Neuronal stem cell (in vitro differentiated cells): ENCODE measurements at regions not wholly inside any gene's neighbourhood (a gene's known extent, or its start where the extent isn't known, plus 50 kb on each side); places are given as distances from the start of the nearest gene placed in this dataset.

Experiments used
- DNase-seq: peaks from one replicate; pipeline ENCODE4 v3.0.0-alpha.2; 2013; ENCODE audit warnings: low spot score
- H2AFZ ChIP-seq: one replicate; pipeline ENCODE4 v1.6.1; 2013; ENCODE audit warnings: mild to moderate bottlenecking, low read length, inconsistent platforms
- H2AK5ac ChIP-seq: 2 replicates; pipeline ENCODE4 v1.6.1; 2013; ENCODE audit warnings: low read depth, mild to moderate bottlenecking, inconsistent platforms, low read length, moderate library complexity, mixed read lengths
- H2BK120ac ChIP-seq: 2 replicates; pipeline ENCODE4 v1.6.1; 2013; ENCODE audit warnings: low read depth, mild to moderate bottlenecking, inconsistent platforms, low read length, moderate library complexity, mixed read lengths
- H2BK12ac ChIP-seq: one replicate; pipeline ENCODE4 v1.6.1; 2013; ENCODE audit warnings: low read length, inconsistent platforms
- H2BK15ac ChIP-seq: 2 replicates; pipeline ENCODE4 v1.6.1; 2013; ENCODE audit warnings: mild to moderate bottlenecking, low read length, inconsistent platforms, mixed read lengths
- H2BK5ac ChIP-seq: one replicate; pipeline ENCODE4 v1.6.1; 2013; ENCODE audit warnings: inconsistent platforms, mild to moderate bottlenecking, low read length, moderate library complexity
- H3K14ac ChIP-seq: one replicate; pipeline ENCODE4 v1.6.1; 2013; ENCODE audit warnings: low read length, inconsistent platforms
- H3K18ac ChIP-seq: 2 replicates; pipeline ENCODE4 v1.6.1; 2013; ENCODE audit warnings: low read length, inconsistent platforms
- H3K23ac ChIP-seq: 2 replicates; pipeline ENCODE4 v1.6.1; 2013; ENCODE audit warnings: low read depth, mild to moderate bottlenecking, mixed read lengths, low read length, inconsistent platforms; ENCODE audit not compliant: poor library complexity
- H3K27ac ChIP-seq: replicated peaks from 3 replicates; pipeline ENCODE4 v1.5.1; 2013; ENCODE audit warnings: low read length, inconsistent platforms
- H3K27me3 ChIP-seq, 3 experiments: 2 replicates each; pipeline ENCODE4 v1.6.1; 2013; ENCODE audit warnings: low read length in 3 of 3, mild to moderate bottlenecking in 2 of 3, inconsistent platforms in 1 of 3, low read depth in 1 of 3, mixed read lengths in 1 of 3, moderate library complexity in 1 of 3; ENCODE audit not compliant: control insufficient read depth in 3 of 3, insufficient read depth in 3 of 3
- H3K36me3 ChIP-seq, 2 donors: replicated peaks in 1 of 2; 2 replicates each; pipeline ENCODE4 v1.6.1; 2013; ENCODE audit warnings: low read length in 2 of 2; ENCODE audit not compliant: control insufficient read depth in 2 of 2, insufficient read depth in 2 of 2
- H3K4ac ChIP-seq: 2 replicates; pipeline ENCODE4 v1.6.1; 2013; ENCODE audit warnings: inconsistent platforms, mild to moderate bottlenecking, low read length, moderate library complexity
- H3K4me1 ChIP-seq, 2 donors: 1 replicate in 1 of 2; 2 replicates in 1 of 2; pipeline ENCODE4 v1.6.1; 2013; ENCODE audit warnings: low read length in 2 of 2, low read depth in 1 of 2; ENCODE audit not compliant: control insufficient read depth in 2 of 2, insufficient read depth in 1 of 2
- H3K4me2 ChIP-seq: one replicate; pipeline ENCODE4 v1.6.1; 2013; ENCODE audit warnings: mild to moderate bottlenecking, low read length, inconsistent platforms; ENCODE audit not compliant: insufficient read depth, poor library complexity, severe bottlenecking
- H3K4me3 ChIP-seq, 2 donors: 2 replicates each; pipeline ENCODE4 v1.5.1; 2013; ENCODE audit warnings: low read length in 2 of 2, mild to moderate bottlenecking in 2 of 2, inconsistent platforms in 1 of 2, moderate library complexity in 1 of 2
- H3K79me1 ChIP-seq: one replicate; pipeline ENCODE4 v1.6.1; 2013; ENCODE audit warnings: low read depth, mild to moderate bottlenecking, inconsistent platforms, low read length, moderate library complexity
- H3K9ac ChIP-seq: one replicate; pipeline ENCODE4 v1.6.1; 2013; ENCODE audit warnings: mild to moderate bottlenecking, low read depth, low read length, inconsistent platforms; ENCODE audit not compliant: poor library complexity
- H3K9me3 ChIP-seq, 2 donors: replicated peaks in 1 of 2; 2 replicates each; pipeline versions ENCODE3 to v1.6.1; 2013; ENCODE audit warnings: low read length in 2 of 2, mild to moderate bottlenecking in 2 of 2, inconsistent platforms in 1 of 2, low read depth in 1 of 2, mixed read lengths in 1 of 2, moderate library complexity in 1 of 2; ENCODE audit not compliant: control insufficient read depth in 2 of 2, insufficient read depth in 1 of 2
- H4K8ac ChIP-seq: one replicate; pipeline ENCODE4 v1.6.1; 2013; ENCODE audit warnings: low read depth, mild to moderate bottlenecking, inconsistent platforms, low read length, moderate library complexity
- H4K91ac ChIP-seq: one replicate; pipeline ENCODE4 v1.6.1; 2013; ENCODE audit warnings: low read length, low read depth, mild to moderate bottlenecking, inconsistent platforms; ENCODE audit not compliant: poor library complexity
- WGBS, 2 donors: extraction: QIAGEN DNeasy Blood & Tissue Kit; methylation state at CpG; one replicate each; pipeline ENCODE4 v1.1.7; 2013; ENCODE audit warnings: missing lambda C conversion rate in 2 of 2, mixed read lengths in 1 of 2; ENCODE audit not compliant: insufficient read length in 2 of 2, insufficient replicate concordance in 1 of 2; ENCODE audit errors: extremely low coverage in 2 of 2; 5-methylcytosine and 5-hydroxymethylcytosine counted together

DNA sequence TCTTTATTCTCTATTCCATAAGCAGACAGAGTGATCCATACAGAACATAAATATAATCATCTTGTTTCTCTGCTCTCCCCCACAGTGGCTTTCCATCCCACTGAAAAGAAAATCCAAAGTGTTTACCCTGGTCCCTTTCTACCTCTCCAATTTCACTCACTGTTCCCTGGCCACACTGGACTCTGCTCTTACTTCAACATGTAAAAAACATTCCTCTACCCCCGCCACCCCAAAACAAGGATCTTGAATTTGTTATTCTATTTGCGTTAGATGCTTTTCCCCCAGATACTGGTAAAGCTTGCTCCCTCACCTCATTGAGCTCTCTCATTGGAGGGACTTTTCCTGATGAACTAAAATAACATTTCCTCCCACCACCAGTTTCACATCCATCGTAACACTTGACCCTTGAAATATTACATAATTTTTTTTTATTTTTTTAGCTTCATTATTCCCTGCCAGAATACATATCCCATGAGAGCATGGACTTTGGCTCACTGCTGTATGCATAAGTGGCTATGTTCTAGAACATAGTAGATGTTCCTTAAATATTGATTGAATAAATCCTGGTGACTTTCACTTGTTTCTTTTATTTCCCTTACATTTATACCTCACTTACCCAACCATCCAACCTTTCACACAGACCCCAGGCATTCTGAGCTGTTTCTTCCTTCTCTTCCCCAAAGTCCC lies 162.7 kb upstream of the MEIS2 start:
- Histone ChIP-seq H3K79me1 (no peaks in the 10 kb centered on the region), H3K36me3 (no peaks in the 10 kb centered on the region), H3K9me3 (no peaks in the 10 kb centered on the region), H2BK5ac (no peak overlapping the region), H2BK12ac (no peak overlapping the region), H2BK120ac (no peak overlapping the region), H3K4me1 (no peaks in the 10 kb centered on the region), H4K91ac (no peak overlapping the region), H2AK5ac (no peak overlapping the region), H2BK15ac (no peak overlapping the region), H3K14ac (no peak overlapping the region), H3K4me3 (no peak overlapping the region), H2AFZ (no peak overlapping the region), H3K18ac (no peak overlapping the region), H3K9ac (no peak overlapping the region), H3K27me3 (no peaks in the 10 kb centered on the region), H3K23ac (no peak overlapping the region), H3K27ac (no peak overlapping the region), H3K4ac (no peak overlapping the region), H3K4me2 (no peak overlapping the region), H4K8ac (no peak overlapping the region)
- no peak for DNase-seq
- no CpG with 5 or more reads among the region's 3 CpGs for WGBS, 2 donors

DNA sequence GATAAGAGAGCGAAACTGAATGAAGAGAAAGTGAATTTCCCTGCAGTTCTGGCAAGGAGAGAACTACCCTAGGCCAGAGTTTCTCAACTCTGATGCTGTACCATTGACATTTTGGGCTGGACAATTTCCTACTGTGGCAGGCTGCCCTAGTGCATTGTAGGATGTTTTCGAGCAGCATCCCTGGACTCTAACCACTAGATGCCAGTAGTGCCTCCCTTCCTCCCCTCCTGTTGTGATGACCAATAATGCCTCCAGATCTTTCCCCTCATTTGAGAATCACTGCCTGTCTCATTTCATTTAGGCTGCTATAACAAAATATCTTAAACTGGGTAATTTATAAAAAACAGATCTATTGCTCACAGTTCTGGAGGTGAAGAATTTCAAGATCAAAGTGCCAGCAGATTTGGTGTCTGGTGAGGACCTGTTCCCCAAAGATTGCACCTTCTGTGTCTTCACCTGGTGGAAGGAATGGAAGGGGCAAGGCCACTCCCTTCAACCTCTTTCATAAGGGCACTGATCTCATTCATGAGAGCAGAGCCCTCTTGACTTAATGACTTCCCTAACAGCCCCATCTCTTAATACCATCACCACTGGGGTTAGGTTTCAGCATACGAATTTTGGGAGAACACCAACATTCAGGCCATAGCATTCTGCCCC lies 188.9 kb upstream of the MEIS2 start:
- H3K4me1 ChIP-seq, result no peaks in the 10 kb centered on the region
- H4K91ac ChIP-seq, result no peak overlapping the region
- WGBS, 2 donors, result no CpG with 5 or more reads among the region's 3 CpGs
- no peak overlapping the region for H2BK12ac ChIP-seq
- no peak overlapping the region for H4K8ac ChIP-seq
- H2BK5ac ChIP-seq, result no peak overlapping the region
- H3K23ac ChIP-seq, result no peak overlapping the region
- H3K36me3 ChIP-seq, result no peaks in the 10 kb centered on the region
- H3K4ac ChIP-seq, result no peak overlapping the region
- no peak overlapping the region for H2AK5ac ChIP-seq
- H3K14ac ChIP-seq, result no peak overlapping the region
- H2BK15ac ChIP-seq, result no peak overlapping the region
- H3K27ac ChIP-seq, result no peak overlapping the region
- no peak overlapping the region for H3K9ac ChIP-seq
- no peak overlapping the region for H3K4me3 ChIP-seq
- no peak overlapping the region for H2BK120ac ChIP-seq
- no peak for DNase-seq
- no peak overlapping the region for H2AFZ ChIP-seq
- no peaks in the 10 kb centered on the region for H3K79me1 ChIP-seq
- H3K4me2 ChIP-seq, result no peak overlapping the region
- H3K18ac ChIP-seq, result no peak overlapping the region
- H3K27me3 ChIP-seq, result no peaks in the 10 kb centered on the region
- H3K9me3 ChIP-seq, result no peaks in the 10 kb centered on the region

DNA sequence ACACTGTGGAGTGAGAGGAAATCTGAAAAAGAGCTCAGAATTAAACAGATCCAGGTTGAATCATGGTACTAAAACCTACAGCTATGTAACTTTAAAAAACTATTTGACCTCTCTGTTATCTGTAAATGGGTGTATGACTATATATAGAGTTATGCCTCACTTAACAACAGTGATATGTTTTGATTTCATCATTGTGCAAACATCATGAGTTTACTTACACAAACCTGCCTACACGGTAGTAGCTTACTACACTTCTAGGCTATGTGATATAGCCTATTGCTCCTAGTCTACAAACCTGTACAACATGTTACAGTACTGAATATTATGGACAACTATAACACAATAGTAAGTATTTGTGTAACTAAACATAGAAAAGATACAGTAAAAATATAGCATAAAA lies 191.6 kb upstream of the MEIS2 start:
- H4K8ac ChIP-seq, result no peak overlapping the region
- no peak overlapping the region for H3K14ac ChIP-seq
- H3K27ac ChIP-seq, result no peak overlapping the region
- H3K27me3 ChIP-seq, result no peaks in the 10 kb centered on the region
- no peak overlapping the region for H2BK12ac ChIP-seq
- H2BK15ac ChIP-seq, result no peak overlapping the region
- DNase-seq, result no peak
- H2BK120ac ChIP-seq, result no peak overlapping the region
- no peak overlapping the region for H3K23ac ChIP-seq
- H3K9me3 ChIP-seq, result no peaks in the 10 kb centered on the region
- H4K91ac ChIP-seq, result no peak overlapping the region
- H3K36me3 ChIP-seq, result no peaks in the 10 kb centered on the region
- H3K4me2 ChIP-seq, result no peak overlapping the region
- no peaks in the 10 kb centered on the region for H3K79me1 ChIP-seq
- no peaks in the 10 kb centered on the region for H3K4me1 ChIP-seq
- no peak overlapping the region for H3K4me3 ChIP-seq
- H3K18ac ChIP-seq, result no peak overlapping the region
- no peak overlapping the region for H3K4ac ChIP-seq
- no CpG with 5 or more reads among the region's 1 CpG for WGBS, 2 donors
- no peak overlapping the region for H2BK5ac ChIP-seq
- H2AFZ ChIP-seq, result no peak overlapping the region
- no peak overlapping the region for H3K9ac ChIP-seq
- no peak overlapping the region for H2AK5ac ChIP-seq

DNA sequence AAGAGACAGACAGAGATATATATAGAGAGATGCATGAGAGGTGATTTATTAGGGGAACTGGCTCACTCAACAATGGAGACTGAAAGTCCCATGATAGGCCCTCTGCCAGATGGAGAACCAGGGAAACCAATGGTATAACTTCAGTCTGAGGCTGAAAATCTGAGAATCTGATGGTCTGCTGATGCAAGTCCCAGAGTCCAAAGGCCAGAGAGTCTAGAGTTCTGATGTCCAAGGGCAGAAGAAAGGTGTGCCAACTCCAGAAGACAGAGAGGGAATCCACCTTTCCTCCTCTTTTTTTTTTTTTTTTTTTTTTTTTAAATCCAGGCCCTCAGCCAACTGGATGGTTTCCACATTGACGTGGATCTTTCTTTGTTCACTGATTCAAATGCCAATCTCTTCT lies 197.9 kb upstream of the MEIS2 start:
- no peak overlapping the region for H4K8ac ChIP-seq
- no peak overlapping the region for H2BK5ac ChIP-seq
- H3K9me3 ChIP-seq, result no peaks in the 10 kb centered on the region
- no CpG with 5 or more reads among the region's 1 CpG for WGBS, 2 donors
- no peak overlapping the region for H2AFZ ChIP-seq
- H3K27ac ChIP-seq, result no peak overlapping the region
- no peak overlapping the region for H3K23ac ChIP-seq
- H3K4me3 ChIP-seq, result no peak overlapping the region
- no peak overlapping the region for H2BK15ac ChIP-seq
- no peak overlapping the region for H2BK120ac ChIP-seq
- no peak overlapping the region for H2BK12ac ChIP-seq
- H3K36me3 ChIP-seq, result no peaks in the 10 kb centered on the region
- no peak overlapping the region for H4K91ac ChIP-seq
- H2AK5ac ChIP-seq, result no peak overlapping the region
- H3K14ac ChIP-seq, result no peak overlapping the region
- no peak overlapping the region for H3K18ac ChIP-seq
- H3K9ac ChIP-seq, result no peak overlapping the region
- H3K4me2 ChIP-seq, result no peak overlapping the region
- H3K4ac ChIP-seq, result no peak overlapping the region
- H3K27me3 ChIP-seq, result no peaks in the 10 kb centered on the region
- H3K4me1 ChIP-seq, result no peaks in the 10 kb centered on the region
- no peak for DNase-seq
- H3K79me1 ChIP-seq, result no peaks in the 10 kb centered on the region
